Keratinocyte (primary cell): ENCODE measurements at regions not wholly inside any gene's neighbourhood (a gene's known extent, or its start where the extent isn't known, plus 50 kb on each side); places are given as distances from the start of the nearest gene placed in this dataset.

ENCODE experiments used
- DNase-seq: peaks from one replicate; pipeline ENCODE4 v3.0.0-alpha.2; 2011; ENCODE audit warnings: low read depth, missing footprints, low spot score
- FAIRE-seq: peaks from 2 replicates; lab custom pipeline; 2011; peaks lifted over from hg19 to GRCh38; lab: Jason Lieb, UNC
- H2AFZ ChIP-seq: 2 replicates; pipeline ENCODE4 v1.6.0; 2012; ENCODE audit warnings: low read length, control low read depth, inconsistent platforms; ENCODE audit not compliant: control insufficient read depth
- H3K27ac ChIP-seq: 2 replicates; pipeline ENCODE4 v1.5.1; 2011; ENCODE audit warnings: low read length; ENCODE audit not compliant: control insufficient read depth, insufficient read depth
- H3K27me3 ChIP-seq: 3 replicates; pipeline ENCODE4 v1.6.0; 2011; ENCODE audit warnings: low read length; ENCODE audit not compliant: control insufficient read depth, insufficient read depth; ENCODE audit errors: extremely low read depth
- H3K36me3 ChIP-seq, 2 experiments: 2 replicates in 1 of 2; 3 replicates in 1 of 2; pipeline ENCODE4 v1.5.1; 2011; ENCODE audit warnings: low read length in 2 of 2, mild to moderate bottlenecking in 1 of 2; ENCODE audit not compliant: control insufficient read depth in 2 of 2, insufficient read depth in 2 of 2; ENCODE audit errors: extremely low read depth in 1 of 2
- H3K4me1 ChIP-seq: 3 replicates; pipeline ENCODE4 v1.5.1; 2011; ENCODE audit warnings: low read length; ENCODE audit not compliant: control insufficient read depth, insufficient read depth; ENCODE audit errors: extremely low read depth
- H3K4me2 ChIP-seq: 3 replicates; pipeline ENCODE4 v1.6.0; 2011; ENCODE audit warnings: low read depth, low read length; ENCODE audit not compliant: control insufficient read depth, insufficient read depth; ENCODE audit errors: extremely low read depth
- H3K4me3 ChIP-seq, 3 experiments: fragments of 200-600 bp in 1 of 3; sonication (generic) in 1 of 3; 2 replicates in 2 of 3; 3 replicates in 1 of 3; pipeline ENCODE4 v1.5.1; 2011 to 2016; ENCODE audit warnings: low read length in 3 of 3, mild to moderate bottlenecking in 3 of 3, control low read depth in 2 of 3, inconsistent platforms in 1 of 3, low read depth in 1 of 3, mixed read lengths in 1 of 3, mixed run types in 1 of 3, moderate library complexity in 1 of 3; ENCODE audit not compliant: control insufficient read depth in 2 of 3, insufficient read depth in 2 of 3; ENCODE audit errors: extremely low read depth in 1 of 3
- H3K79me2 ChIP-seq: 2 replicates; pipeline ENCODE4 v1.6.0; 2012; ENCODE audit warnings: low read length; ENCODE audit not compliant: control insufficient read depth, insufficient read depth
- H3K9ac ChIP-seq: 3 replicates; pipeline ENCODE4 v1.6.0; 2011; ENCODE audit warnings: low read length; ENCODE audit not compliant: control insufficient read depth, insufficient read depth; ENCODE audit errors: extremely low read depth
- H3K9me1 ChIP-seq: 3 replicates; pipeline ENCODE4 v1.6.0; 2011; ENCODE audit warnings: low read length; ENCODE audit not compliant: control insufficient read depth, insufficient read depth; ENCODE audit errors: extremely low read depth
- H3K9me3 ChIP-seq: 2 replicates; pipeline ENCODE4 v1.5.1; 2012; ENCODE audit warnings: low read depth, low read length; ENCODE audit not compliant: control insufficient read depth
- H4K20me1 ChIP-seq: 3 replicates; pipeline ENCODE4 v1.6.0; 2011; ENCODE audit warnings: low read length; ENCODE audit not compliant: control insufficient read depth, insufficient read depth; ENCODE audit errors: extremely low read depth
- EZH2 ChIP-seq: IDR thresholded peaks from one replicate; pipeline ENCODE4 v1.6.1; 2012; ENCODE audit warnings: inconsistent platforms, mild to moderate bottlenecking, low read length, moderate library complexity
- dilution Hi-C: fragments of 300-500 bp; cut with MboI; formaldehyde crosslinking; loops from one replicate; pipeline ENCODE4 v1.7.0; 2020; ENCODE audit warnings: low sequenced_read_pairs; ENCODE audit not compliant: extremely low pct_ligation_motif_present
- TF ChIP-seq, protein P1 (sequence below), 3 experiments: IDR thresholded peaks in 1 of 3; conservative IDR thresholded peaks in 1 of 3; optimal IDR thresholded peaks in 1 of 3; 2 replicates in 2 of 3; 3 replicates in 1 of 3; pipeline versions ENCODE3 to v1.5.1; 2011; ENCODE audit warnings: low read length in 3 of 3, mild to moderate bottlenecking in 3 of 3, moderate library complexity in 2 of 3, control low read depth in 1 of 3, inconsistent platforms in 1 of 3; ENCODE audit not compliant: insufficient read depth in 2 of 3; ENCODE audit errors: extremely low read depth in 1 of 3

DNA sequence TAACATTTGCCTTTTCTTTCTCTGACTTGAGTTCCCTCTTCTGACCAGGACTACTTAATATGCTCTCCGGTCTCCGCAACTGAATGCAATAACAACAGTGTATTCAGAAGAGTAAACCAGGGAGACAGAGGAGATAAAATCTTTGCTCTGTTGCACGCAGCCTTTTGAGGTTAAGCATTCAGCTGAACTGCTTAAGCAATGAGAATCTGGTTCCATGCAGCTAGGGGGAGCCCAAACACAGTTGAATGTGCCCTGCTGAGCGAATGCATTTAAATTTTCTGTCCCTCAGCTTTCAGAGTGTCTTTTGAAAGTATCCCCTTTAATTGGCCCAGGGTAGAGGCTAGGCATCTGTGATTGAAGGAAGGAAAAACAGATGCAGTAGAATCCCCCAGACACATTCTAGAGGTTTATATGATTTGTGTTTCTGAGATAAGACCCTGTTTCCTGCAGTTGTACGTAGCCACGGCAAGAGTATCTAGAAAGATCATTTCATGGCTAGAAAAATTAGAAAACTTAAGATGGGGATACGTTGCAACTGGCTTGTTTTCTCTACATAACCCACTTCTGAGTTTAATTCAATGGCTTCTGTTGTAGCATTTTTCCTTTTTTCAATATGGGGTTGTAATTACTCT, 309.6 kb downstream of the TUSC7 start:
- no peak for TF ChIP-seq EZH2
- TF ChIP-seq, protein P1, sequence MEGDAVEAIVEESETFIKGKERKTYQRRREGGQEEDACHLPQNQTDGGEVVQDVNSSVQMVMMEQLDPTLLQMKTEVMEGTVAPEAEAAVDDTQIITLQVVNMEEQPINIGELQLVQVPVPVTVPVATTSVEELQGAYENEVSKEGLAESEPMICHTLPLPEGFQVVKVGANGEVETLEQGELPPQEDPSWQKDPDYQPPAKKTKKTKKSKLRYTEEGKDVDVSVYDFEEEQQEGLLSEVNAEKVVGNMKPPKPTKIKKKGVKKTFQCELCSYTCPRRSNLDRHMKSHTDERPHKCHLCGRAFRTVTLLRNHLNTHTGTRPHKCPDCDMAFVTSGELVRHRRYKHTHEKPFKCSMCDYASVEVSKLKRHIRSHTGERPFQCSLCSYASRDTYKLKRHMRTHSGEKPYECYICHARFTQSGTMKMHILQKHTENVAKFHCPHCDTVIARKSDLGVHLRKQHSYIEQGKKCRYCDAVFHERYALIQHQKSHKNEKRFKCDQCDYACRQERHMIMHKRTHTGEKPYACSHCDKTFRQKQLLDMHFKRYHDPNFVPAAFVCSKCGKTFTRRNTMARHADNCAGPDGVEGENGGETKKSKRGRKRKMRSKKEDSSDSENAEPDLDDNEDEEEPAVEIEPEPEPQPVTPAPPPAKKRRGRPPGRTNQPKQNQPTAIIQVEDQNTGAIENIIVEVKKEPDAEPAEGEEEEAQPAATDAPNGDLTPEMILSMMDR (optimal IDR thresholded peaks at IDR 0.05 in 1 of 3, IDR thresholded peaks at IDR 0.05 in 1 of 3, conservative IDR thresholded peaks at IDR 0.05 in 1 of 3; ENCODE audit: extremely low read depth in 1 of 3, insufficient read depth in 2 of 3, low read length in 3 of 3), result peak; percentile 64 to 77 (median 70)
- H3K27ac ChIP-seq, result no peak overlapping the region
- H3K27me3 ChIP-seq, result no peaks in the 10 kb centered on the region
- no peaks in the 10 kb centered on the region for H3K9me3 ChIP-seq
- FAIRE-seq (peak; percentile 39), DNase-seq (no peak)
- no peak overlapping the region for H3K4me3 ChIP-seq
- H2AFZ ChIP-seq, result no peak overlapping the region
- no peaks in the 10 kb centered on the region for H3K9me1 ChIP-seq
- H3K4me1 ChIP-seq, result no peaks in the 10 kb centered on the region
- no peaks in the 10 kb centered on the region for H3K79me2 ChIP-seq
- H4K20me1 ChIP-seq, result no peaks in the 10 kb centered on the region
- no peak overlapping the region for H3K4me2 ChIP-seq
- H3K36me3 ChIP-seq, result no peaks in the 10 kb centered on the region
- H3K9ac ChIP-seq, result no peak overlapping the region
- dilution Hi-C loops, result no loop called here

DNA sequence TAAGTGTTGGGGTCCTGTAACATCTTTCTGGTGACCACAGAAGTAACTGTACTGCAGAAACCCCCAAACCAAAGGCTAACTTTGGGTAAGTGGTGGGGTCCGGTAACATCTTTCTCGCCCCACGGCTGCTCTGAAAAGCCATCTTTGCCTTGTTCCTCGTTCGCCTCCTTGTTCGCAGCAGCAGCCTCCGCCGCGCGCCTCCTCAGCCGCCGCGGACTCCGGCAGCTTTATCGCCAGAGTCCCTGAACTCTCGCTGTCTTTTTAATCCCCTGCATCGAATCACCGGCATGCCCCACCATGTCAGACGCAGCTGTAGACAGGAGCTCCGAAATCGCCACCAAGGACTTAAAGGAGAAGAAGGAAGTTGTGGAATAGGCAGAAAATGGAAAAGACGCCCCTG, 316.8 kb downstream of the TUSC7 start:
- no peaks in the 10 kb centered on the region for H3K9me3 ChIP-seq
- FAIRE-seq (no peak), DNase-seq (no peak)
- no peak overlapping the region for H3K4me3 ChIP-seq
- no peaks in the 10 kb centered on the region for H3K27me3 ChIP-seq
- H3K36me3 ChIP-seq, result no peaks in the 10 kb centered on the region
- TF ChIP-seq, protein P1 (optimal IDR thresholded peaks at IDR 0.05 in 1 of 3, IDR thresholded peaks at IDR 0.05 in 1 of 3, conservative IDR thresholded peaks at IDR 0.05 in 1 of 3; ENCODE audit: extremely low read depth in 1 of 3, insufficient read depth in 2 of 3, low read length in 3 of 3), result no peak
- no peak for TF ChIP-seq EZH2
- no peak overlapping the region for H3K4me2 ChIP-seq
- H3K4me1 ChIP-seq, result no peaks in the 10 kb centered on the region
- dilution Hi-C loops, result no loop called here
- no peaks in the 10 kb centered on the region for H4K20me1 ChIP-seq
- no peak overlapping the region for H3K27ac ChIP-seq
- H3K79me2 ChIP-seq, result no peaks in the 10 kb centered on the region
- no peak overlapping the region for H2AFZ ChIP-seq
- no peak overlapping the region for H3K9ac ChIP-seq
- H3K9me1 ChIP-seq, result no peaks in the 10 kb centered on the region
